Left ventricle myocardium inferior (tissue), 1 donor: ENCODE measurements at regions not wholly inside any gene's neighbourhood (a gene's known extent, or its start where the extent isn't known, plus 50 kb on each side); places are given as distances from the start of the nearest gene placed in this dataset.

Experiments
- DNase-seq: peaks from one replicate; pipeline ENCODE4 v3.0.0-alpha.2; 2020
- H3K27ac ChIP-seq: fragments of 200-600 bp; replicated peaks from 2 replicates; pipeline ENCODE4 v1.8.0; 2021
- H3K27me3 ChIP-seq: fragments of 200-600 bp; 2 replicates; pipeline ENCODE4 v1.8.0; 2021; ENCODE audit warnings: low read depth
- H3K36me3 ChIP-seq: fragments of 200-600 bp; 2 replicates; pipeline ENCODE4 v1.8.0; 2021
- H3K4me1 ChIP-seq: fragments of 200-600 bp; 2 replicates; pipeline ENCODE4 v1.8.0; 2021
- H3K4me3 ChIP-seq: fragments of 200-600 bp; 2 replicates; pipeline ENCODE4 v1.8.0; 2021; ENCODE audit warnings: mild to moderate bottlenecking, moderate library complexity
- H3K9me3 ChIP-seq: fragments of 200-600 bp; replicated peaks from 2 replicates; pipeline ENCODE4 v1.8.0; 2021
- intact Hi-C: fragments of 100-400 bp; cut with micrococcal nuclease; formaldehyde crosslinking; loops from one replicate; pipeline ENCODE4 v1.11.0; 2022
- TF ChIP-seq, protein P1 (sequence below): fragments of 200-600 bp; IDR thresholded peaks from 2 replicates; pipeline ENCODE4 v1.8.0; 2021; ENCODE audit warnings: antibody characterized with exemption, mild to moderate bottlenecking, borderline replicate concordance
- donor health status: DM: no; HTN: yes; CAD: no; lungs with severe emphysema.

DNA sequence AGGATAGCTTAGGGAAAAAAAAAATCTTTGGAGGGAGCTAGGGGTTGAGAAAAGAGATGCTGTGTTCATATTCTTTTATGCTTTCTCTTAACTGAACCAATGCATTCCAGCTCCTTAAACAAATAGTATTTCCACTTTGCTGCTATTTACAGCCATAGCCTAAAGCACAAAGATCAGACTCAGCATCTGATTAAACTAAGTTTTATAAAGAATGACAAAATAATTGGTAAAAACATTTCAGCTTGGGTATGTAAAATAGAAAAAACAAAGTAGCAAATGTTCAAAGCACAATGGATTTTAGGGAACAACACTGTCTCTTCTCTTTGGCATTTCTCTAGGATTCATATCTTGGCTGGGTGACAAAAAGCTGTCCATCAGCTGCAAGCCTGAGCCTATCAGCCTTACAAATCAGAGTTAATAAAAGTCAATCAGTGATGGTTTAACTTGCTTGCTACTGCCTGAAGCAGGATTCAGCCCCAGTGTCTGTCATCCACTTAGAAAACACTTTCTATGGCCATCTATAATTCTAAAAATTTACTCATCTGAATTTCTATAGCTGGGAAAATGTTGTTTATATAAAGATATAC is 232.1 kb upstream of the CDIN1 start:
- no peaks in the 10 kb centered on the region for H3K36me3 ChIP-seq
- intact Hi-C loops, result no loop called here
- H3K4me1 ChIP-seq, result no peaks in the 10 kb centered on the region
- H3K27me3 ChIP-seq, result no peaks in the 10 kb centered on the region
- H3K4me3 ChIP-seq, result no peak overlapping the region
- no peaks in the 10 kb centered on the region for H3K9me3 ChIP-seq
- TF ChIP-seq, protein P1, sequence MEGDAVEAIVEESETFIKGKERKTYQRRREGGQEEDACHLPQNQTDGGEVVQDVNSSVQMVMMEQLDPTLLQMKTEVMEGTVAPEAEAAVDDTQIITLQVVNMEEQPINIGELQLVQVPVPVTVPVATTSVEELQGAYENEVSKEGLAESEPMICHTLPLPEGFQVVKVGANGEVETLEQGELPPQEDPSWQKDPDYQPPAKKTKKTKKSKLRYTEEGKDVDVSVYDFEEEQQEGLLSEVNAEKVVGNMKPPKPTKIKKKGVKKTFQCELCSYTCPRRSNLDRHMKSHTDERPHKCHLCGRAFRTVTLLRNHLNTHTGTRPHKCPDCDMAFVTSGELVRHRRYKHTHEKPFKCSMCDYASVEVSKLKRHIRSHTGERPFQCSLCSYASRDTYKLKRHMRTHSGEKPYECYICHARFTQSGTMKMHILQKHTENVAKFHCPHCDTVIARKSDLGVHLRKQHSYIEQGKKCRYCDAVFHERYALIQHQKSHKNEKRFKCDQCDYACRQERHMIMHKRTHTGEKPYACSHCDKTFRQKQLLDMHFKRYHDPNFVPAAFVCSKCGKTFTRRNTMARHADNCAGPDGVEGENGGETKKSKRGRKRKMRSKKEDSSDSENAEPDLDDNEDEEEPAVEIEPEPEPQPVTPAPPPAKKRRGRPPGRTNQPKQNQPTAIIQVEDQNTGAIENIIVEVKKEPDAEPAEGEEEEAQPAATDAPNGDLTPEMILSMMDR, result no peak
- no peak for DNase-seq
- H3K27ac ChIP-seq, result no peak overlapping the region

DNA sequence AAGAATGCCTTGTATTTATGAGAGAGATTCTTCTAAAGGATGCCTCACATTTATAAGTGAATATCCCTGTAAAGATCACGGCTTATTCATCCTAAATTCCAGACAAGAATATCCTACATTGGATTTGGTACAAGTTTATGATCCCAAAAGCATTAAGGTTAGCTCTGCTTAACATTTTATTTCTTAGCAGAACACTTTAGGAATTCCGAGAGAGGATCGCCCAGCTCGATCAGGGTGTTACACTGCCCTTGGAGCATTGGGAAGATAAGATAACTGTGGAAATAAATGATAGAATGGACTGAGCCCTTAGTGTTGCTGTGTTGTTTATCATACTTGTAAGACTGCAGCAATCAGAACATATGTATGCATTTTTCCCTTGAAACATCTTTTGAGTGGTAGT is 223.0 kb upstream of the CDIN1 start:
- Histone ChIP-seq H3K4me1 (peaks cover 23% of the 10 kb centered on the region), H3K36me3 (no peaks in the 10 kb centered on the region), H3K27me3 (no peaks in the 10 kb centered on the region), H3K9me3 (no peaks in the 10 kb centered on the region), H3K27ac (peak overlapping the region; percentile 58), H3K4me3 (no peak overlapping the region)
- intact Hi-C loops, result no loop called here
- TF ChIP-seq, protein P1, result no peak
- no peak for DNase-seq

DNA sequence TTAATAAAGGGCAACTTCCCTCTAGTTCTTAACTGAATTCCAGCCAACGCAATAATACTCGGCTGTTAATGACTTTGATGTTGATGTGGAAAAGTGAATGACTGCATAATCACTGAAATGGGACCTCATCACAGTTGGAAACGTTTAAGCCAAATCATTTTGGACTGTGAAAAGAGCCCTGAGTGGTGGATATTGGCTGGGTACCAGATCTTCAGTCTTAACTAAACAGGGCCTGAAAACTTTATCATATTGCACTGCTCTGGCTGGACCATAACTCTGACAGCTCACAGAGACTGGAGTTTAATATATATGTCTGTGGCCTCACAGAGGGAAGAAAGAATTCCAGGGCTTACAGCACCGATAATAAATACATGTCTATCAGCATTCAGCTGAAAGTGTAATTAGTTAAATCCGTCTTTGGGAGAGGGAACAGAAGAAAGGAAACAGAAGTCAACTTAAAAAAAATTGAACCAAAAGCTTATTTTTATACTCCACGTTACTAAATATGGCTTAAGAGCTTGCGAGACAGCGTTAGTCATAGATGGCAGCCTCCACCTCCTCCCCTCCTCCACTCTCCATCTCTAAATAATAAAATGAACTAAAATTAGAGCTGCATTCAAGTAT is 222.3 kb upstream of the CDIN1 start:
- DNase-seq, result no peak
- intact Hi-C loops, result no loop called here
- H3K9me3 ChIP-seq, result no peaks in the 10 kb centered on the region
- peak overlapping the region; percentile 58 for H3K27ac ChIP-seq
- H3K4me1 ChIP-seq, result peaks cover 23% of the 10 kb centered on the region
- no peaks in the 10 kb centered on the region for H3K27me3 ChIP-seq
- H3K36me3 ChIP-seq, result no peaks in the 10 kb centered on the region
- TF ChIP-seq, protein P1, result no peak
- peak overlapping the region; percentile 33 for H3K4me3 ChIP-seq

DNA sequence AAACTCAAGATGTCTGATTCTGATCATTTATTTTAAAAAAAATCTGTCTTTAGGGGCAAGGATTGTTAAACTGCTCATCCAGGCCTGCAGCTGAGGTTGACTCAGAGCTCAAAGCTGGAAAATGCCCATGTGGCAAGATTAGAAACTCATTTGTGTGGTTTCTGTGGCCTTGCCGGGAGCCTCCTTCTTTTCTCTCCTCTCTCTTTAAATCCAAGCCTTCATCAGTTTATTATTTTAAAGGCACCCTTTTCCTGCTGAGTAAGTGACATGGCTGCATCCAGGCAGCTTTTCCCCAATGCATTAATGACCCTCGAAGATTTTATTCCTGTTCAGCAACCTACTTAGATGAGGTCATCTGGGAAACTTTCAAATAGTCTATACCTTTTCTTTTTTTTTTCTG is 221.3 kb upstream of the CDIN1 start:
- DNase-seq, result no peak
- intact Hi-C loops, result no loop called here
- no peak overlapping the region for H3K27ac ChIP-seq

DNA sequence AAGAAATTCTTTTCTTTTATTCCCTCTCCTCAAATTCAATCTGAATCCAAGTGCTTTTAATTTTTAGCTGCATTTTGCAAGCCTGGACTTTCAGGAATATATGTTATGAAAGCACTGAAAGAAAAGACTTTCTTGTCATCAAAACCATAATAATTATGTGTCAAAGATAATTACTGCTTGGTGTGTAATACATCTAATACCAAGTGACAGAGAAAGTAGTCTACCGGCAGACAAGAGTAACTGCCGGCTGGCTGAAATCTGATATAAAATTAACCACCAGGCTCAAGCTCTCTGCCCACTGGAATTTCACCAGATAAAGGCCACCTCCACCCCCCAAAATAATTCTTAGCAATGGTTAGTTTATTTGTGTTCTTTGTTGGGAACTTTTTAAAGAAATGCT is 220.9 kb upstream of the CDIN1 start:
- no peak overlapping the region for H3K27ac ChIP-seq
- no peak overlapping the region for H3K4me3 ChIP-seq
- no peaks in the 10 kb centered on the region for H3K36me3 ChIP-seq
- no peaks in the 10 kb centered on the region for H3K27me3 ChIP-seq
- TF ChIP-seq, protein P1, result no peak
- H3K4me1 ChIP-seq, result peaks cover 35% of the 10 kb centered on the region
- H3K9me3 ChIP-seq, result no peaks in the 10 kb centered on the region
- DNase-seq, result no peak
- intact Hi-C loops, result no loop called here

More for the DNA sequence above, 221.3 kb upstream of the CDIN1 start:
- no peaks in the 10 kb centered on the region for H3K9me3 ChIP-seq
- no peaks in the 10 kb centered on the region for H3K36me3 ChIP-seq
- TF ChIP-seq, protein P1, result no peak
- no peak overlapping the region for H3K4me3 ChIP-seq
- H3K27me3 ChIP-seq, result no peaks in the 10 kb centered on the region
- H3K4me1 ChIP-seq, result peaks cover 31% of the 10 kb centered on the region
